ENCODE measurements at regions not wholly inside any gene's neighbourhood (a gene's known extent, or its start where the extent isn't known, plus 50 kb on each side); places are given as distances from the start of the nearest gene placed in this dataset.

DNA sequence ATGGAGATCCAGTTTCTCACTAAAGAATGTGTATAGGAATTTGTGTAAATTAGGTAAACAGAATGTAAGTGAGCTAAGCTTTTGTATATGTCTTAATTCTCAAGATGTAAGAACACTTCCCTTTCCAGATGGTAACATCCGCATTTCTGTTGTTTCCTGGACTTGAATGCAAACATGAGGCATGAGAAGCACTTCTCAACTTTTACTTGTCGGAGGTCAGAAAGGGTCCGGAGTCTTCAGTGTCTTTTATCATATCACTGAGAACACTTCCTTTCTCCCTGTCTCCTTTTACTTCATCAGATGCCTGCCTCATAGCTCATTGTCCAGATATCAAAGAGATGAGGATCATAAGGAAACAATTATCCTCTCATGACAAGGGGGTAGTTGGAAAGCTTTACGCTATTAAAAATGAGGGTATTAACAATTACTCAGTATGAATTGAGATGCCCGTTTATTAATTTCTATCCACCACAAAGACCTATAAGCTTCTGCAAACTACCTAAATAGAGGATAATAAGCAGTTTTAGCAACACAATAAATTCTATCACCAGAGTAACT is 214.1 kb upstream of the FLRT2 start:
- Histone ChIP-seq H3K4me2 (ENCODE audit: low read length) (no peak overlapping the region), H3K9me3 (ENCODE audit: low read length) (no peaks in the 10 kb centered on the region), H3K4me3 (ENCODE audit: low read length) (no peak overlapping the region), H3K9me2 (ENCODE audit: insufficient read depth, low read length) (no peaks in the 10 kb centered on the region), H3K27me3 (ENCODE audit: insufficient read depth, low read depth, low read length) (no peaks in the 10 kb centered on the region), H3K36me3 (ENCODE audit: insufficient read depth, low read length) (no peaks in the 10 kb centered on the region), H3F3A (ENCODE audit: insufficient read depth, low read length, poor library complexity, severe bottlenecking) (no peaks in the 10 kb centered on the region), H4K20me1 (ENCODE audit: insufficient read depth) (no peaks in the 10 kb centered on the region), H3K9ac (ENCODE audit: low read length) (no peak overlapping the region), H3K79me2 (replicated peaks; ENCODE audit: insufficient read depth, low read length) (no peaks in the 10 kb centered on the region), H3K27ac (ENCODE audit: low read length) (no peak overlapping the region), H2AFZ (ENCODE audit: low read depth, low read length) (no peak overlapping the region)
- no peak for TF ChIP-seq EZH2 (IDR thresholded peaks at IDR 0.05; ENCODE audit: borderline replicate concordance, insufficient read depth, low read length, poor library complexity, severe bottlenecking)
- no peak for TF ChIP-seq MXI1 (conservative IDR thresholded peaks at IDR 0.05; ENCODE audit: poor library complexity, severe bottlenecking)
- TF ChIP-seq TAF1 (IDR thresholded peaks at IDR 0.05; ENCODE audit: low read depth): no peak
- TF ChIP-seq POLR2AphosphoS5 (IDR thresholded peaks at IDR 0.05): no peak
- TF ChIP-seq, protein P1, sequence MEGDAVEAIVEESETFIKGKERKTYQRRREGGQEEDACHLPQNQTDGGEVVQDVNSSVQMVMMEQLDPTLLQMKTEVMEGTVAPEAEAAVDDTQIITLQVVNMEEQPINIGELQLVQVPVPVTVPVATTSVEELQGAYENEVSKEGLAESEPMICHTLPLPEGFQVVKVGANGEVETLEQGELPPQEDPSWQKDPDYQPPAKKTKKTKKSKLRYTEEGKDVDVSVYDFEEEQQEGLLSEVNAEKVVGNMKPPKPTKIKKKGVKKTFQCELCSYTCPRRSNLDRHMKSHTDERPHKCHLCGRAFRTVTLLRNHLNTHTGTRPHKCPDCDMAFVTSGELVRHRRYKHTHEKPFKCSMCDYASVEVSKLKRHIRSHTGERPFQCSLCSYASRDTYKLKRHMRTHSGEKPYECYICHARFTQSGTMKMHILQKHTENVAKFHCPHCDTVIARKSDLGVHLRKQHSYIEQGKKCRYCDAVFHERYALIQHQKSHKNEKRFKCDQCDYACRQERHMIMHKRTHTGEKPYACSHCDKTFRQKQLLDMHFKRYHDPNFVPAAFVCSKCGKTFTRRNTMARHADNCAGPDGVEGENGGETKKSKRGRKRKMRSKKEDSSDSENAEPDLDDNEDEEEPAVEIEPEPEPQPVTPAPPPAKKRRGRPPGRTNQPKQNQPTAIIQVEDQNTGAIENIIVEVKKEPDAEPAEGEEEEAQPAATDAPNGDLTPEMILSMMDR (IDR thresholded peaks at IDR 0.05; ENCODE audit: poor library complexity, severe bottlenecking): no peak
- TF ChIP-seq, protein P2, sequence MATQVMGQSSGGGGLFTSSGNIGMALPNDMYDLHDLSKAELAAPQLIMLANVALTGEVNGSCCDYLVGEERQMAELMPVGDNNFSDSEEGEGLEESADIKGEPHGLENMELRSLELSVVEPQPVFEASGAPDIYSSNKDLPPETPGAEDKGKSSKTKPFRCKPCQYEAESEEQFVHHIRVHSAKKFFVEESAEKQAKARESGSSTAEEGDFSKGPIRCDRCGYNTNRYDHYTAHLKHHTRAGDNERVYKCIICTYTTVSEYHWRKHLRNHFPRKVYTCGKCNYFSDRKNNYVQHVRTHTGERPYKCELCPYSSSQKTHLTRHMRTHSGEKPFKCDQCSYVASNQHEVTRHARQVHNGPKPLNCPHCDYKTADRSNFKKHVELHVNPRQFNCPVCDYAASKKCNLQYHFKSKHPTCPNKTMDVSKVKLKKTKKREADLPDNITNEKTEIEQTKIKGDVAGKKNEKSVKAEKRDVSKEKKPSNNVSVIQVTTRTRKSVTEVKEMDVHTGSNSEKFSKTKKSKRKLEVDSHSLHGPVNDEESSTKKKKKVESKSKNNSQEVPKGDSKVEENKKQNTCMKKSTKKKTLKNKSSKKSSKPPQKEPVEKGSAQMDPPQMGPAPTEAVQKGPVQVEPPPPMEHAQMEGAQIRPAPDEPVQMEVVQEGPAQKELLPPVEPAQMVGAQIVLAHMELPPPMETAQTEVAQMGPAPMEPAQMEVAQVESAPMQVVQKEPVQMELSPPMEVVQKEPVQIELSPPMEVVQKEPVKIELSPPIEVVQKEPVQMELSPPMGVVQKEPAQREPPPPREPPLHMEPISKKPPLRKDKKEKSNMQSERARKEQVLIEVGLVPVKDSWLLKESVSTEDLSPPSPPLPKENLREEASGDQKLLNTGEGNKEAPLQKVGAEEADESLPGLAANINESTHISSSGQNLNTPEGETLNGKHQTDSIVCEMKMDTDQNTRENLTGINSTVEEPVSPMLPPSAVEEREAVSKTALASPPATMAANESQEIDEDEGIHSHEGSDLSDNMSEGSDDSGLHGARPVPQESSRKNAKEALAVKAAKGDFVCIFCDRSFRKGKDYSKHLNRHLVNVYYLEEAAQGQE (IDR thresholded peaks at IDR 0.05; ENCODE audit: borderline replicate concordance): no peak
- no peak for TF ChIP-seq RAD21 (conservative IDR thresholded peaks at IDR 0.05)
- no peak for TF ChIP-seq EP300 (conservative IDR thresholded peaks at IDR 0.05; ENCODE audit: poor library complexity, severe bottlenecking)
- TF ChIP-seq SMC3 (conservative IDR thresholded peaks at IDR 0.05; ENCODE audit: poor library complexity): no peak

DNA sequence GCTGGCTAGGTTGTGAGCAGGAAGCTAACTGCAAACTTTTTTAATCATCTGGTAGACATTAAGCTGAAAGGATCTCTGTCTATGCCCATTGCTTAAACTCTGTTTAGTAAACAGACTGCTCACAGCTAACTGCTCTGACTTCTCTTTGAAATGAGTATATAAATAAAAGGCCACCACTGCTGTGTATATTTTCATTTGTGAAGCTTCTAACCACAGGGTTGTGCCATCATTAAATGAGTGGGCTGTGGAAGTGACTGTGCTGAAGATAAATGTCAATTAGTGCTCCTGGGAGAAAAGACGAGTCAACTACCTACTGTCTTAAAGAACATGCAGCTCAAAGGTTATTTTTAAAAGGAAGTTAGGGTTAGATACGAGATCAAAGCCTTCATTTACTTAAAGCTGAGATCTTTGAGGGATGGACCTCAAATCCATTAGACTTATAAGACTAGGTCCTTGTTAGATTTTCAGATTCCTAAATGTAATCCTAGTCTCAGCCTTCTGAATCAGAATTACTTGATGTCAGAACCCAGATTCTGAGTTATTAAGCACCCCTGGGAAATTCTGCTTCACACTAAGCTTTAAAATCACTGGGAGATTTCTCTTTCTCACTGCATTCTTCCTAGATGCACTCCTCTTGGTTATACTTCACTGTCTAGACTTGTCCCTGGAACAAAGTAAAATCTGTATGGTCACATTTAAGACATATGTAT is 213.1 kb upstream of the FLRT2 start:
- TF ChIP-seq, protein P2 (IDR thresholded peaks at IDR 0.05; ENCODE audit: borderline replicate concordance): no peak
- TF ChIP-seq EP300 (conservative IDR thresholded peaks at IDR 0.05; ENCODE audit: poor library complexity, severe bottlenecking): no peak
- Histone ChIP-seq H3K27me3 (ENCODE audit: insufficient read depth, low read depth, low read length) (no peaks in the 10 kb centered on the region), H4K20me1 (ENCODE audit: insufficient read depth) (no peaks in the 10 kb centered on the region), H3K4me2 (ENCODE audit: low read length) (no peak overlapping the region), H3F3A (ENCODE audit: insufficient read depth, low read length, poor library complexity, severe bottlenecking) (no peaks in the 10 kb centered on the region), H3K9ac (ENCODE audit: low read length) (no peak overlapping the region), H3K27ac (ENCODE audit: low read length) (no peak overlapping the region), H3K9me3 (ENCODE audit: low read length) (no peaks in the 10 kb centered on the region), H3K36me3 (ENCODE audit: insufficient read depth, low read length) (no peaks in the 10 kb centered on the region), H2AFZ (ENCODE audit: low read depth, low read length) (no peak overlapping the region), H3K9me2 (ENCODE audit: insufficient read depth, low read length) (no peaks in the 10 kb centered on the region), H3K79me2 (replicated peaks; ENCODE audit: insufficient read depth, low read length) (no peaks in the 10 kb centered on the region), H3K4me3 (ENCODE audit: low read length) (no peak overlapping the region)
